T47D (cell line): ENCODE measurements at regions not wholly inside any gene's neighbourhood (a gene's known extent, or its start where the extent isn't known, plus 50 kb on each side); places are given as distances from the start of the nearest gene placed in this dataset.
"Not testable (repeated sequence)": the region's sequence is repeated elsewhere in the genome, so short reads cannot be mapped to it uniquely, and the experiment has no call there.

Source experiments
- DNase-seq, 2 experiments: peaks; one replicate each; pipeline versions ENCODE4 v3.0.0 to v3.0.0-alpha.2; 2011 to 2012; ENCODE audit warnings: low read depth in 1 of 2, low spot score in 1 of 2
- JUND ChIP-seq: IDR thresholded peaks from 2 replicates; pipeline ENCODE4 v1.6.1; 2012; ENCODE audit warnings: low read depth
- in situ Hi-C: cut with HindIII; loops from 2 replicates; pipeline ENCODE4 v1.10.0; 2016; ENCODE audit warnings: low sequenced_read_pairs, low pct_unique_long_range_greater_than_20kb

DNA sequence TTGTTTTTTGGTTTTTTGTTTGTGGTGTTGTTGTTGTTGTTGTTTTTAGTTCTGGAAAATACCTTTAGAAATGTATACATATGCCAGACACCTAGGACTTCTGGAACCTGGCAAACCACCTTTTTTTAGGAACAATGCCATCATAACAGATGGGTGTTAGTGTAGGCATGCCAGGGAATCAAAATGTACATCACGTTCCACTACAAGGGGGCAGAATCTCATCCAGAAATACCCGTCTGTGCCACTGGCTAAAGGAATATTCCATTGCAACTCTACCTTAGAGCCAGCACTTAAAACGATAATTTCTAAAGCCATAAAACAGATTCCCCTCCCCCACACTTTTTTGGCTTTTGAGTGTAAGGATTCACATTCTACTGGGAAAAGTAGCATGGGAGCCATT lies 239.8 kb downstream of the ETV1 start:
- in situ Hi-C loops, result no loop called here
- TF ChIP-seq JUND, result no peak
- DNase-seq, result no peak

DNA sequence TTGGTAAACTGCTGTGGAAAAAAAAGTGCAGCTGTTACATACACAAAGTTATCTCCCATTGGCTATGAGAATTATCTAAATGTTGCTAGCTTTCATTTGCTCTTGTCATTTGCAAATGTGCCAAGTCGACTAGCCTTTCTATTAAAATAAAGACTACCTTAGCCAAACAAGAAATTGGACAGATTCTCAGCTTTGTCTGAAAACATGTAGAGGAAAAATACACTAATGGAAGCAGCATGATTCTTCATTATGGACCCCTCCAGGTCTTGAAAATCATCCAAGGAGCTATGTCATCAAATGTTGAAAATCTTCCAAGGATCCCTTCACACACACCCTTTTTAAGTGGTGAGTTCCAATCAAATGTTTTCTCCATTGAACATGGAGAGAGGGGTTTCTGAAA lies 237.7 kb downstream of the ETV1 start:
- no peak for DNase-seq
- no peak for TF ChIP-seq JUND
- in situ Hi-C loops, result no loop called here

DNA sequence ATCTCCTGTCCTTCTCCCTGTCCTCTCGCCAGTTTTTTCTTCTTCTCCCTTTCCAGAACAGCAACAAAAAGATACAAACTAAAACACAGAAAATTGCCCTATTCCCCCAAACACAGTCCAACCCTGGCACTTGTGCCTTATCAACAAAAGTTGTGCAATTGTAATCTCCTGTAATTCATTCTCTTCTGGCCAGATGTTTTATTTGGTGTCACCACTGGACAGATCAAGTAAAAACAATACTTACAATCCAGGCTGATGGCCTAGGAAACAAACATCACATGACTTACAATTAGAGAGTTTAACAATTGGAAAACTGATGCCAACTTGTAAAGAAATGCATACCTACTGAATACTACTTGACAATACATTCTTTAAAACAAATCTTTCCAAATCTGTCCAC lies 231.6 kb downstream of the ETV1 start:
- in situ Hi-C loops, result no loop called here
- no peak for DNase-seq
- TF ChIP-seq JUND, result no peak

DNA sequence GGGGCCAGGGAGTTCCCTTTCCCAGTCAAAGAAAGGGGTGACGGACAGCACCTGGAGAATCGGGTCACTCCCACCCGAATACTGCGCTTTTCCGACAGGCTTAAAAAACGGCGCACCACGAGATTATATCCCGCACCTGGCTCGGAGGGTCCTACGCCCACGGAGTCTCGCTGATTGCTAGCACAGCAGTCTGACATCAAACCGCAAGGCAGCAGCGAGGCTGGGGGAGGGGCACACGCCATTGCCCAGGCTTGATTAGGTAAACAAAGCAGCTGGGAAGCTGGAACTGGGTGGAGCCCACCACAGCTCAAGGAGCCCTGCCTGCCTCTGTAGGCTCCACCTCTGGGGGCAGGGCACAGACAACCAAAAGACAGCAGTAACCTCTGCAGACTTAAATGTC lies 223.6 kb downstream of the ETV1 start:
- DNase-seq, in situ Hi-C loops: not testable (repeated sequence)

DNA sequence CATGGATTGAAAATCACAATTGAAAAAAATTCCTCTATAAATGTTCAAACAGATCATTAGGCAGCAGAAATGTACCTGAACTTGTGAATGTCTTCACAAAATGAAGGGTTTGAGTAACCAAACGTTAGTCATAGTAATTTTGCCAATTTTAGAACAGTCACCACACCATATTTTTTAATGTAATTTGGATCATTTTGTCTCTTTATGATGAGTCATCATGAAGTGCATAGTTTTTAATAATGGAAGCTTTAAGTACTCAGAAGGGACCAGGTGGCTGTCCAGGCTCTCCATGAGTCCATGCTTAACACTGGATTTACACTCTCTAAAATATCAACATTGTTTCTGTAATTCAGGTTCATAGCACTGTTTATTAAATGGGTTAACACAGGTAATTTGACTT lies 219.2 kb downstream of the ETV1 start:
- in situ Hi-C loops, result no loop called here
- DNase-seq, result no peak

DNA sequence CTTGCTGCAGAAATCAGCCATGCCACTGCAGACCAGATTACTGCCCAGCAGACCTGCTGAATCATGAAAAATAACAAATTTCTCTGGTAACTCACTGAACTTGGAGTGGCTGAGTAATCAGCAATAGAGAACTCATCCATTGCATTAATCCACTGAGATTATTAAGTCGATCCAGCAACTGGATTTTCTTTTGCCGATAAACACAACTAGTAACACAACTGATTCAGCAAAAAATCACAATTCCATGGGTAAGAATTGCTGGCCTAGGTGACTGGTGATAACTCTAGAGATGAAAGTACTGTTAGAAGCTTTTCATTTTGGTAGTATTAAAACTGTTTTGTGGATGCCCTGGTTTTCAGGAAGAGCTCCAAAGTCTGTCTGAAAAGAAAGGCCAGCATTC lies 214.5 kb downstream of the ETV1 start:
- DNase-seq, result no peak
- in situ Hi-C loops, result no loop called here
- no peak for TF ChIP-seq JUND

More for the DNA sequence above, 219.2 kb downstream of the ETV1 start:
- TF ChIP-seq JUND, result no peak

DNA sequence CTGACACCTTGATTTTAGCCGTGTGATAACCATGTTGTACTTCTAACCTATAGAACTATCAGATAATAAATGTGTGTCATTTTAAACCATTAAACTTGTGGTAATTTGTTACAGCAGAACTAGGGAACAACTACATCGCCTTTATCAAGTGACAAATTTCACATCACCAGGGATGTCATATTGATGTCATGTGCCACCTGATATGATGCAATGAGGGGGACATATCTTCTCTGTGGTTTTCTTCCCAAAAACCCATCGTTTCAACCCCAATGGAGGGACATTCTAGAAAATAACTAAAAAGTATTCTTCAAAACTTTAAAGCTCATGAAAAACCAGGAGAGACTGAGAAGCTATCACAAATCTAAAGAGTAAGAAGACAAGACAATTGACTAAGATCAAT lies 212.2 kb downstream of the ETV1 start:
- no peak for TF ChIP-seq JUND
- in situ Hi-C loops, result no loop called here
- no peak for DNase-seq

DNA sequence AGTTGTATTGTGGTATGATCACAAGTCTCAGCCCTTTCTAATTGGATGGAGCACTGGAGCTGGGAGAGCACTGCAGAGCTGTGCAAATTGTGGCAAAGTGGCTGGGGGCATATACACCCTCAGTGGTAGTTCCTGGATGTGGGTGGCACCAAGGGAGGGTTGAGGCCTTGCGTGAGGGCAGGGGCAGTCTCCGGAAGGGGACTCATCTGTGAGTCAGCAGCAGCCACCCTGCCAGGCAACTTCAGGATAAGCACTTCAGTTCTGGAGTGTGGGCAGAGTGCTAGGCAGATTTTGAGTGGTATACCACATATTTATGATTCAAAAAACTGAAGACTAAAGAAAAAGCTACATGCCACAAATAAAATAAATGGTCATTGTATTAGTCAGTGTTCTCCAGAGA lies 210.5 kb downstream of the ETV1 start:
- TF ChIP-seq JUND, result no peak
- no peak for DNase-seq
- in situ Hi-C loops, result no loop called here

DNA sequence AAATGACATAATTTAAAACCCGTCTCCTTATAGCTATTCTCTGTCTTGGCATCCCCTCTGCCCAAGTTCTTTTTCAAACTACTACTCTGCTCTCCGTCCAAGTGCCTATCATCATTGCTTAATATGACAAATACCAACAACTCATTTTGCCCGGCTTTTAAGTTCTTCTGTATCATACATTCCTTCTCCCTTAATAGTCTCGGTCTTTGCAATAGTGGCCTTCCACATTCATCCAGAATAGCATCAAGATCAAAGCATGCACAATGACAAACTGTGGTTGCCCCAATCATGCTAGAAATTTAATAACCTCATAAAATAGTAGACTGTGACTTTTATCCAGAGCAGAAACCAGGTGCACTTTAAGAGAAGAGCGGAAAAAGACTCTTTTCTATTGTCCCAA lies 198.9 kb downstream of the ETV1 start:
- TF ChIP-seq JUND, result no peak
- in situ Hi-C loops, result no loop called here
- no peak for DNase-seq

DNA sequence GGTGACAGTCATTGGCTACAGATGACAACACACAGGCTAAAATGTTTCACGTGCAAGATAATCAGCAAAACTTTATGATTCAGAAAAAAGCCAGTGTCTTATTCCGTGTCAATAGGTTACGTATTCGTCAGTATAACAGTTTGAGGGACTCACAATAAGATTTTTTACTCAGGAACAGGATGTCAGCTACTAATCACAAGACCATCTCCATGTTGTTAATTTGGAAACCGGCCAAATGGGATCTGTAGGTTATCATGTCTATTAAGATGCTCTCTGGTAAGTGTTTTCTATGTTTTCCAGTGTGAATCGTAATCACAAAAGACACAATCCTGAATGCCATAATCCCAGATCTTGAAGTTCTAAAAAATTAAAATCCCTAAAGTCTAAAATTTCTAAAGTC lies 197.3 kb downstream of the ETV1 start:
- in situ Hi-C loops, result no loop called here
- DNase-seq, result no peak
- TF ChIP-seq JUND, result no peak

DNA sequence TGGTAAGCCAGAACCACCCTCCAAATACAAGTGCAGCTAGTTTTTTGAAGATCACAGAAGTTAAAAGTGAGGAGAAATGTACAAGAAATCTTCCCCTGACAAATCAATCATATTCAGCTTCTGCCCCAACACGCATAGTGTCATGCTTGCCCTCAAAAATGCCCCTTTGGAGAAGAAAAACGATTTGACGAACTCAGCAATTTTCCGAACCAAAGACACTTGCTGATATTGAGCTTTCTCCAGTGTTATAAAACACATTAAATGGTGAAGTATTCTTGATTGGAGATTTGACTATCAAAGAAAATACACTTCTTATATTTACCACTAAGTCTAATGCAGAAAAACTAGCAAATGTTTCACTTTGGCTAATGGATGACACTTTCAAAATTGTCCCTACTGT lies 195.5 kb downstream of the ETV1 start:
- TF ChIP-seq JUND, result no peak
- in situ Hi-C loops, result no loop called here

DNA sequence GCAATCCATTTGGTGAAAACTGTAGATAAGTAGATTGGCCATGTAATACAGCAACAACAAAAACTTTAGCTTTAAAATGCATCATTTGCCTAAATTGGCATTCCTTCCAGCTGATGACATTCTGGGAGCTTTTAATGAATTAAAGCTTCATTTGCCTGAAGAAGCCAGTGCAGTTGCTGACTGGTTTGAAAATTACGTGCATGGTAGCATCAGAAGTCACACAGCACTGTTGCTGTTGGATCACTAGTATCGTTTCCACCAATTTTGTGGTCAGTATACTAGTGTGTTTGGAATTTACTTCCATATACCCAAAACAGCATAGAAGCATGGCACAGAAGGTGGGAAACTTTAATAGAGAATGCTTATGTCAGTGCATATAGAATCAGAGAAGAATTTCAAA lies 194.9 kb downstream of the ETV1 start:
- no peak for TF ChIP-seq JUND
- DNase-seq, result no peak
- in situ Hi-C loops, result no loop called here

More for the DNA sequence above, 195.5 kb downstream of the ETV1 start:
- no peak for DNase-seq

DNA sequence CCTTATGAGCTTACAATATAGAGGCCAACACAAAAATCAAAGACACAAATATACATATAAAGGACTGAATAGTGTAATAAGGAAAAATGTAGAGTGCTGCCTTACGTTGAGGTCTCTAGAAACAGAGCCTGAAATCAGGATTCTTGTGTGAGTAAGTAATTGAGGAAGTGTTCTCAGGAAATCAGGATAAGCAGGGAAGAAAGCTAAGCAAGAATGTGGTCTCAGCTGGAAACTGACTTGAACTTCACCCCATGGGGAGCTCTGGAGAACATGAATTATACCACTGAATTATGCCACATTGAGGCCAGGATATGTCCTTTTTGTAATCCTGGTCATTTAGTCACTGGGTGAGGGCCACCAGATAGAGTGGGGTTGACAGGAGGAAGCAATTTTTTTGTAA lies 191.9 kb downstream of the ETV1 start:
- TF ChIP-seq JUND, result no peak
- in situ Hi-C loops, result no loop called here
- no peak for DNase-seq

DNA sequence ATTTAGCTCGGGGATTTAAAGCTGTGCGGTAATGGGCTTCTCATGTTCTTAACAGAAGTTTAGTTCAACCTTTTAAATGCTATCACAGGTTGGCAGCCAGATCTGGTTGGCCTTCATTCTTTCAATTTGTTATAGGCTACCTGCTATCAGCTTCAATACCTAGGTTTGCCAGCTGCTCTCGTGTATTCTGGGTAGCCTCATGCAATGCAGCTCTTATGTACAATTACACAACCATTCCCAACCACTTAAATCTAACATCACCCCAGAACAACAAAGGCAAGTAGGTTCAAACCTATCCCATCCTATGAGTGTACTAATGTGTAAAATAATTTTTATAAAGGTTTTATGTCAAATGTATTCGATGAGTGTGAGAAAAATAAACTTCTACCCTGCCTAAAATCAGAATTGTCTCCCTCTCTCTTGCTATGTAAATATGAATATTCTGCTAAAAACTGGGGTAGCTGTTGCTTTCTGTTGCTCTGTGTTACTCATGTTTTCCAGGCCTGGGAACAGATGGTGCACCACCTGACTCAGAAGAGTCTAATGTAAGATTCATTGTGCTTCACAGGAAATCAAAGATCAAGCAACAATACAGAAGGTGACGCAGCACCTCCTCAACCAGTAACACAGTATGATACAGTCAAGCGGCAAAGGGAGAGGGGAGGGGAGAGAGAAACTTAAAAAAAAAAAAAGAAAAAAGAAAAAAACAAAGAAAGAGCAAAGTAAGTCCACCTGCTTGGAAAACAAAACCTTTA lies 188.6 kb downstream of the ETV1 start:
- no peak for DNase-seq
- no peak for TF ChIP-seq JUND
- in situ Hi-C loops, result no loop called here
